KMS-11 (cell line): ENCODE measurements at regions not wholly inside any gene's neighbourhood (a gene's known extent, or its start where the extent isn't known, plus 50 kb on each side); places are given as distances from the start of the nearest gene placed in this dataset.

Source experiments
- H2AFZ ChIP-seq: fragments of 200-600 bp; sonication (generic); 2 replicates; pipeline ENCODE4 v1.6.1; 2016; ENCODE audit warnings: antibody characterized with exemption, mixed run types, low read depth
- H3K27ac ChIP-seq: fragments of 200-600 bp; sonication (generic); 2 replicates; pipeline ENCODE4 v1.6.1; 2016; ENCODE audit warnings: mild to moderate bottlenecking, mixed run types
- H3K27me3 ChIP-seq: fragments of 200-600 bp; sonication (generic); 2 replicates; pipeline ENCODE4 v1.6.1; 2017; ENCODE audit warnings: mild to moderate bottlenecking, low read depth, mixed run types, moderate library complexity; ENCODE audit not compliant: insufficient read depth
- H3K36me3 ChIP-seq: fragments of 200-600 bp; sonication (generic); 2 replicates; pipeline ENCODE4 v1.6.1; 2017; ENCODE audit warnings: mild to moderate bottlenecking, mixed run types; ENCODE audit not compliant: insufficient read depth
- H3K4me1 ChIP-seq: fragments of 200-600 bp; sonication (generic); 2 replicates; pipeline ENCODE4 v1.6.1; 2016; ENCODE audit warnings: mild to moderate bottlenecking, low read depth, mixed run types; ENCODE audit not compliant: poor library complexity, severe bottlenecking
- H3K4me2 ChIP-seq: fragments of 200-600 bp; sonication (generic); 2 replicates; pipeline ENCODE4 v1.7.0; 2016; ENCODE audit warnings: mild to moderate bottlenecking, mixed run types
- H3K4me3 ChIP-seq: fragments of 200-600 bp; sonication (generic); IDR thresholded peaks from 2 replicates; pipeline ENCODE4 v1.6.1; 2017; ENCODE audit warnings: low read depth, low read length, mixed read lengths; ENCODE audit not compliant: insufficient read depth
- H3K79me2 ChIP-seq: fragments of 200-600 bp; sonication (generic); 2 replicates; pipeline ENCODE4 v1.6.1; 2016; ENCODE audit warnings: low read depth, mixed run types; ENCODE audit not compliant: insufficient read depth
- H3K9ac ChIP-seq: fragments of 200-600 bp; sonication (generic); 2 replicates; pipeline ENCODE4 v1.6.1; 2016; ENCODE audit warnings: mild to moderate bottlenecking, mixed run types
- H4K20me1 ChIP-seq: fragments of 200-600 bp; sonication (generic); 2 replicates; pipeline ENCODE4 v1.6.1; 2016; ENCODE audit warnings: mild to moderate bottlenecking, mixed run types; ENCODE audit not compliant: insufficient read depth
- TF ChIP-seq, protein P1 (sequence below): fragments of 200-600 bp; sonication (generic); conservative IDR thresholded peaks from 2 replicates; pipeline ENCODE4 v1.6.1; 2017; ENCODE audit warnings: low read depth, mild to moderate bottlenecking, antibody characterized with exemption, low read length, moderate library complexity, mixed read lengths

DNA sequence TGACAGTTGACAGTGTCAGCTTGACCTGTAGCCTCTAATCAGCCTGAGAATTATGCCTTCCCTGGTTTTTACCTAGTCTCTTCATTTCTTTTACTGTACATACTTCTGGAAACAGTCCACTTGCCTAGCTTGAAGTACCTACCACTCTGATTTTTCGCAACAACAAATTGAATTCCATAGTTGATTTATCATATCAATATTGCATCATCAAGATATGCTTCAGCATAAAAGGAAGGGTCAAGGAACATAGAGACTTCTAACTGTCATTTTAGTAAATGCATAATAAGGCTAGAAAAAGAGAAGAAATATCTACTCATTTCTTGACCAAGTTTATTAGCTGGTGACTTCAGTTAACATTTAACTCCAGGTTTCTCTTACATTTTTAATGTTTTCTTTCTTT is 174.2 kb upstream of the FAR2 start:
- no peak overlapping the region for H3K9ac ChIP-seq
- H3K4me3 ChIP-seq, result no peak overlapping the region
- no peaks in the 10 kb centered on the region for H3K4me1 ChIP-seq
- H3K27me3 ChIP-seq, result no peaks in the 10 kb centered on the region
- H3K79me2 ChIP-seq, result no peaks in the 10 kb centered on the region
- H3K36me3 ChIP-seq, result no peaks in the 10 kb centered on the region
- TF ChIP-seq, protein P1, sequence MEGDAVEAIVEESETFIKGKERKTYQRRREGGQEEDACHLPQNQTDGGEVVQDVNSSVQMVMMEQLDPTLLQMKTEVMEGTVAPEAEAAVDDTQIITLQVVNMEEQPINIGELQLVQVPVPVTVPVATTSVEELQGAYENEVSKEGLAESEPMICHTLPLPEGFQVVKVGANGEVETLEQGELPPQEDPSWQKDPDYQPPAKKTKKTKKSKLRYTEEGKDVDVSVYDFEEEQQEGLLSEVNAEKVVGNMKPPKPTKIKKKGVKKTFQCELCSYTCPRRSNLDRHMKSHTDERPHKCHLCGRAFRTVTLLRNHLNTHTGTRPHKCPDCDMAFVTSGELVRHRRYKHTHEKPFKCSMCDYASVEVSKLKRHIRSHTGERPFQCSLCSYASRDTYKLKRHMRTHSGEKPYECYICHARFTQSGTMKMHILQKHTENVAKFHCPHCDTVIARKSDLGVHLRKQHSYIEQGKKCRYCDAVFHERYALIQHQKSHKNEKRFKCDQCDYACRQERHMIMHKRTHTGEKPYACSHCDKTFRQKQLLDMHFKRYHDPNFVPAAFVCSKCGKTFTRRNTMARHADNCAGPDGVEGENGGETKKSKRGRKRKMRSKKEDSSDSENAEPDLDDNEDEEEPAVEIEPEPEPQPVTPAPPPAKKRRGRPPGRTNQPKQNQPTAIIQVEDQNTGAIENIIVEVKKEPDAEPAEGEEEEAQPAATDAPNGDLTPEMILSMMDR, result no peak
- H3K27ac ChIP-seq, result no peak overlapping the region
- H4K20me1 ChIP-seq, result no peaks in the 10 kb centered on the region
- H2AFZ ChIP-seq, result no peak overlapping the region
- no peak overlapping the region for H3K4me2 ChIP-seq

DNA sequence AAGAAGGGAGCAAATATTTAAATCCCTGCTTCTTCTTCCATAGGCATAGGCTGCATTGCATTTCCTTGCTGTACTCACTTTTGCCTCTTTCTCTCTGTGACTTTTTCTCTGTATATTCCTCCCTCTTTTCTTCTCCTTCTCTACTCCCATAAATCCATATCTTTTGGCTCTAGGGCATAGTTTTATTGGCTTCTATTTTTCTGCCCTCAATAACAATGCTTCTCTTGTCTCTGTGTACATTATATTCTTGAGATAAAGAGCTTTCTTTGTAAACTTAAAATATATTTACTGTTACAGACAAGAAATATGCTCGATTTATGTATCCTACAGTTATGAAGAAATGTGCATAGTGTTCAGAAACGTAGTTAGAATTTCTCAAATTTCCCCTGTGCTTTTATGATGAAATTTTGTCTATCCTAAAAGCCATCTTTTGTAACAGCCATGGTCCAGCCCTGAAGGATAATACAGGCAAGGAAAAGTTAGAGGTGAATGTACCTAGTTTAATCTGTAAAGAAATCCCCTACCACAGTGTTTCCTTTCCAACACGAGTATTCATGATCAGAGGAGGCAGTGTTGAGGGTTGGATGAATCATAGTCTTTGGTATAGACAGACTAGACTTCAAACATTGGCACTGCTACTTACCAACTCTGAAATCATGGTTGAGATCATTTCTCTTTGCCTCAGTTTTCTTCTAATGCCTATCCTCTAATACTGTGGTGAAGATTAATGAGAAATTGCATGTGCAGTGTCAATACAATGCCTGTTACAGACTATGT is 173.3 kb upstream of the FAR2 start:
- H2AFZ ChIP-seq, result no peak overlapping the region
- no peak overlapping the region for H3K27ac ChIP-seq
- H3K4me2 ChIP-seq, result no peak overlapping the region
- H3K79me2 ChIP-seq, result no peaks in the 10 kb centered on the region
- no peaks in the 10 kb centered on the region for H3K27me3 ChIP-seq
- no peaks in the 10 kb centered on the region for H3K36me3 ChIP-seq
- no peaks in the 10 kb centered on the region for H3K4me1 ChIP-seq
- no peak overlapping the region for H3K9ac ChIP-seq
- H4K20me1 ChIP-seq, result no peaks in the 10 kb centered on the region
- no peak overlapping the region for H3K4me3 ChIP-seq
- TF ChIP-seq, protein P1, result no peak

DNA sequence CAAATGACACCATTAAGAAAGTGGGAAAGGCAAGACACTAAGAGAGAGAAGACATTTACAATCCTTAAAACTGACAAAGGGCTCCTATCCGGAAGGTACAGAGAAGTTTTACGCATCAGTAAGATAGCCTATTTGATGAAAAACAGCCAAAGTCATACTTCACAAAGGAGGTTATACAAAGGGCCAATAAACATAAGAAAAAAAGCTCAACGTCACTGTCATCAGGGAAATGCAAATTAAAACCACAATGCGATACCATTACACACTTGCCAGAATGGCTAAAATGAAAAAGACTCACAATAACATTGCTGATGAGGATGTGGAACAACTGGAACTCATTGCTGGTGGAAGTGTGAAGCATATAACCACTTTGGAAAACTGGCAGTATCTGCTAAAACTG is 168.6 kb upstream of the FAR2 start:
- H4K20me1 ChIP-seq, result no peaks in the 10 kb centered on the region
- no peak overlapping the region for H3K4me3 ChIP-seq
- H3K4me2 ChIP-seq, result no peak overlapping the region
- no peaks in the 10 kb centered on the region for H3K27me3 ChIP-seq
- no peak overlapping the region for H3K9ac ChIP-seq
- no peaks in the 10 kb centered on the region for H3K79me2 ChIP-seq
- H2AFZ ChIP-seq, result no peak overlapping the region
- H3K27ac ChIP-seq, result no peak overlapping the region
- H3K4me1 ChIP-seq, result no peaks in the 10 kb centered on the region
- H3K36me3 ChIP-seq, result no peaks in the 10 kb centered on the region
- TF ChIP-seq, protein P1, result no peak

DNA sequence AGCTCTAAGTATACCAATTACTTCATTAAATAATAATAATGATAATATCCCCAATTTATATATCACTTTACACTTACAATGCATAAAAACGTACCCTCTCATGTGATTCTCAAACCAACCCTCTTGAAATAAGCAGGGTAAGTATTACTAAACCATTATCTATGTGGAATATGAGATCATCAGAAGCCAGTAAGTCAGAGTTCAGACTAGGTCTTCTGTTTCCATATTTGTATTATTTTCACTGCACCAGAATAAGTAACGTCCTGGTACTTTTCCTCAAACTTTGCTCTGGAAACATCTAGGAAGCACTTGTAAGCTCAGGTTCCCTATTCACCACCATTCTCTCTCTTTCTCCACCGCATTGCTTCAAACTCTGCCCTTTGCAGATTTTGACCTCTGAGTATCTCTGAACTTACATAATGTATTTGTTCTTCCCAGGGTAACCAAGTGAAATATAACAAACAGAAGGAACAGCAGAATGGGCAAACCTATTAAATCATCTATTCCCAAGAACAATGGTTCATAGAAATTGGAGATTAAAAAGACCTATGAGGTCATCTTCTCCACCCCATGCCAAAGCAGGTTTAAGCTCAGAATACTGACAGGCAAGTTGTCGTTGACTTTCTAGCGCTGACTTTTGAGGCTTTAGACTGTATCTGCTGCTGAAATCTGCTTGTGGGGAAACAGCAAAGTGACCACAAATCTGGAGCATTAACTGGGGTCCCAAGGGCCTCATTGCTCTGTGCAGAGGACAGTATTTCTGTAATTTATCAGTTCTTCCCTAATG is 161.3 kb upstream of the FAR2 start:
- Histone ChIP-seq H3K9ac (no peak overlapping the region), H3K27ac (no peak overlapping the region), H3K4me3 (no peak overlapping the region), H3K27me3 (no peaks in the 10 kb centered on the region), H3K4me1 (no peaks in the 10 kb centered on the region), H4K20me1 (no peaks in the 10 kb centered on the region), H2AFZ (no peak overlapping the region), H3K79me2 (no peaks in the 10 kb centered on the region), H3K4me2 (no peak overlapping the region), H3K36me3 (no peaks in the 10 kb centered on the region)
- TF ChIP-seq, protein P1, result no peak
